ENCODE measurements at regions not wholly inside any gene's neighbourhood (a gene's known extent, or its start where the extent isn't known, plus 50 kb on each side); places are given as distances from the start of the nearest gene placed in this dataset.

- Histone ChIP-seq H3K9me3 (no peaks in the 10 kb centered on the region), H3K4me1 (no peaks in the 10 kb centered on the region), H3K4me3 (no peak overlapping the region), H3K27me3 (no peaks in the 10 kb centered on the region), H3K36me3 (no peaks in the 10 kb centered on the region), H3K27ac (no peak overlapping the region)
- TF ChIP-seq, protein P1, sequence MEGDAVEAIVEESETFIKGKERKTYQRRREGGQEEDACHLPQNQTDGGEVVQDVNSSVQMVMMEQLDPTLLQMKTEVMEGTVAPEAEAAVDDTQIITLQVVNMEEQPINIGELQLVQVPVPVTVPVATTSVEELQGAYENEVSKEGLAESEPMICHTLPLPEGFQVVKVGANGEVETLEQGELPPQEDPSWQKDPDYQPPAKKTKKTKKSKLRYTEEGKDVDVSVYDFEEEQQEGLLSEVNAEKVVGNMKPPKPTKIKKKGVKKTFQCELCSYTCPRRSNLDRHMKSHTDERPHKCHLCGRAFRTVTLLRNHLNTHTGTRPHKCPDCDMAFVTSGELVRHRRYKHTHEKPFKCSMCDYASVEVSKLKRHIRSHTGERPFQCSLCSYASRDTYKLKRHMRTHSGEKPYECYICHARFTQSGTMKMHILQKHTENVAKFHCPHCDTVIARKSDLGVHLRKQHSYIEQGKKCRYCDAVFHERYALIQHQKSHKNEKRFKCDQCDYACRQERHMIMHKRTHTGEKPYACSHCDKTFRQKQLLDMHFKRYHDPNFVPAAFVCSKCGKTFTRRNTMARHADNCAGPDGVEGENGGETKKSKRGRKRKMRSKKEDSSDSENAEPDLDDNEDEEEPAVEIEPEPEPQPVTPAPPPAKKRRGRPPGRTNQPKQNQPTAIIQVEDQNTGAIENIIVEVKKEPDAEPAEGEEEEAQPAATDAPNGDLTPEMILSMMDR (IDR thresholded peaks at IDR 0.05): no peak
- intact Hi-C loops (cut with DNase I): no loop called here
- DNase-seq (no peak), ATAC-seq (no peak)
Measured at GRCh38 chr13:39245688-39246087, 207.4 kb downstream of the NHLRC3 start.

GRCh38 chr13:39249982-39250381 lies 211.7 kb downstream of the NHLRC3 start:
- Histone ChIP-seq H3K9me3 (no peaks in the 10 kb centered on the region), H3K4me3 (no peak overlapping the region), H3K27ac (no peak overlapping the region), H3K27me3 (no peaks in the 10 kb centered on the region), H3K36me3 (no peaks in the 10 kb centered on the region), H3K4me1 (no peaks in the 10 kb centered on the region)
- no peak for ATAC-seq
- DNase-seq: no peak
- TF ChIP-seq, protein P1 (IDR thresholded peaks at IDR 0.05): no peak
- intact Hi-C loops (cut with DNase I): no loop called here

GRCh38 chr13:39250440-39250839 lies 212.2 kb downstream of the NHLRC3 start:
- no peak overlapping the region for H3K27ac ChIP-seq
- no peak for ATAC-seq
- H3K4me3 ChIP-seq: no peak overlapping the region
- H3K36me3 ChIP-seq: no peaks in the 10 kb centered on the region
- no peaks in the 10 kb centered on the region for H3K9me3 ChIP-seq
- no peaks in the 10 kb centered on the region for H3K4me1 ChIP-seq
- TF ChIP-seq, protein P1 (IDR thresholded peaks at IDR 0.05): no peak
- H3K27me3 ChIP-seq: no peaks in the 10 kb centered on the region
- intact Hi-C loops (cut with DNase I): no loop called here
- no peak for DNase-seq

DNA sequence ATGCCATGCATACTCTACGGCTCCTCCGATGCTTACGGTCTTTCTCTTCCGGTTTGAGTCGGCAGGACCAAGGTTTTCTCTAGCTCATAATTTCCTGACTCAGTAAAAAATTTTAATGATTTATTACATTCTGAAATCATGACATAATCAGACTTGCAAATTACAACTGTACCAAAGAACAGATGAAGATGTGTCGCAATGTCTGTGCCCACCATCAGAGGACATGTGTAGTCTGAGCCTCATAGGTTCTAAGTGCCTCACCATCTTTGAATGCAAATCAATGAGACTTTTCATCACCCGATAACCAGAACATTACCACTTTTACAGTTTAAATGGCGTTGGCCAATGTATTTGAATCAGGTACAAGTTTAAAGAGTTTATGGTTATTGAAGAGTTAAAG lies 213.1 kb downstream of the NHLRC3 start:
- H3K4me1 ChIP-seq: no peaks in the 10 kb centered on the region
- no peaks in the 10 kb centered on the region for H3K9me3 ChIP-seq
- no peak overlapping the region for H3K4me3 ChIP-seq
- ATAC-seq (no peak), DNase-seq (no peak)
- no peak overlapping the region for H3K27ac ChIP-seq
- no peaks in the 10 kb centered on the region for H3K36me3 ChIP-seq
- intact Hi-C loops (cut with DNase I): no loop called here
- TF ChIP-seq, protein P1 (IDR thresholded peaks at IDR 0.05): no peak
- H3K27me3 ChIP-seq: no peaks in the 10 kb centered on the region

DNA sequence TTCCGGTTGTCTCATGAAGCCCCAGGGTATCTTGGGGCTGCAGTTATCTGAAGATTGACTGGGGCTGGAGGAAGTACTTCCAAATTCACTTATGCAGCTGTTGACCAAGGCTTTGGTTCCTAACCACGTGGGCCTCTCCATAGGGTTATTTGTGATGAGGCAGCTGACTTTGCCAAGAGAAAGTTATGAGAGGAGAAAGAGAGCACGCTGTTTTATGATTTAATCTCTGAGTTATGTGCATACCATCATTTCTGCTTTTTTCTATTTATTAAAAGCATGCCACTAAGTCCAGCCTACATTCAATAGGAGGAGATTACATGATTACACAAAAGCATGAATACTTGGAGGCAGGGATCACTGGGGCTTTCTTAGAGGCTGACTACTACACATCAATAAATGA lies 215.5 kb downstream of the NHLRC3 start:
- intact Hi-C loops (cut with DNase I): no loop called here
- H3K36me3 ChIP-seq: no peaks in the 10 kb centered on the region
- DNase-seq (no peak), ATAC-seq (no peak)
- no peak overlapping the region for H3K27ac ChIP-seq
- TF ChIP-seq, protein P1 (IDR thresholded peaks at IDR 0.05): no peak
- H3K27me3 ChIP-seq: no peaks in the 10 kb centered on the region
- no peaks in the 10 kb centered on the region for H3K4me1 ChIP-seq
- H3K9me3 ChIP-seq: no peaks in the 10 kb centered on the region
- no peak overlapping the region for H3K4me3 ChIP-seq
